ENCODE measurements at regions not wholly inside any gene's neighbourhood (a gene's known extent, or its start where the extent isn't known, plus 50 kb on each side); places are given as distances from the start of the nearest gene placed in this dataset.

DNA sequence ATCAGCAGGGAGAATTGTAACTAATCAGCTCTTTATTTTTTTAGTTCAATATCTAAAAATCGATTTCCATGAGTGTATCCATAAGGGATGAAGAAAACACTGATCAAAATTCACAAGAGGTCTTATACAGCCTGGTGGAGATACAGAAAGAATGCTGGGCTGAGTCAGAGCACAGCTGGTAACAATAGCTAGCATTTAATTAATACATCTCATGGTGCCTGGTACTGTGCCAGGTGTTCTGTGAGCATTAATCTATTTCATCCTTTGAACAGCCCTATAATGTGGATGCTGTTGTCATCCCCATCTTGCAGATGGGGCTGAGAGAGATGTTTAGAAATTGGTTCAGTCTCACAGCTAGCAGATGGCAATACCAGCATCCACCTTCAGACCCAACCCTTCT, 250.9 kb upstream of the RPS6KA3 start:
- no peak for TF ChIP-seq FOXJ3 (CRISPR knock-in tag; IDR thresholded peaks at IDR 0.05)
- no peak for TF ChIP-seq ESRRA (IDR thresholded peaks at IDR 0.05; ENCODE audit: borderline replicate concordance, low read depth)
- TF ChIP-seq, protein P1, sequence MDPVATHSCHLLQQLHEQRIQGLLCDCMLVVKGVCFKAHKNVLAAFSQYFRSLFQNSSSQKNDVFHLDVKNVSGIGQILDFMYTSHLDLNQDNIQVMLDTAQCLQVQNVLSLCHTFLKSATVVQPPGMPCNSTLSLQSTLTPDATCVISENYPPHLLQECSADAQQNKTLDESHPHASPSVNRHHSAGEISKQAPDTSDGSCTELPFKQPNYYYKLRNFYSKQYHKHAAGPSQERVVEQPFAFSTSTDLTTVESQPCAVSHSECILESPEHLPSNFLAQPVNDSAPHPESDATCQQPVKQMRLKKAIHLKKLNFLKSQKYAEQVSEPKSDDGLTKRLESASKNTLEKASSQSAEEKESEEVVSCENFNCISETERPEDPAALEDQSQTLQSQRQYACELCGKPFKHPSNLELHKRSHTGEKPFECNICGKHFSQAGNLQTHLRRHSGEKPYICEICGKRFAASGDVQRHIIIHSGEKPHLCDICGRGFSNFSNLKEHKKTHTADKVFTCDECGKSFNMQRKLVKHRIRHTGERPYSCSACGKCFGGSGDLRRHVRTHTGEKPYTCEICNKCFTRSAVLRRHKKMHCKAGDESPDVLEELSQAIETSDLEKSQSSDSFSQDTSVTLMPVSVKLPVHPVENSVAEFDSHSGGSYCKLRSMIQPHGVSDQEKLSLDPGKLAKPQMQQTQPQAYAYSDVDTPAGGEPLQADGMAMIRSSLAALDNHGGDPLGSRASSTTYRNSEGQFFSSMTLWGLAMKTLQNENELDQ (CRISPR knock-in tag; IDR thresholded peaks at IDR 0.05; ENCODE audit: borderline replicate concordance), result no peak
- TF ChIP-seq GTF2E2 (tag; IDR thresholded peaks at IDR 0.05), result no peak
- no peak for TF ChIP-seq ZNF3 (CRISPR knock-in tag; IDR thresholded peaks at IDR 0.05)
- TF ChIP-seq, protein P2, sequence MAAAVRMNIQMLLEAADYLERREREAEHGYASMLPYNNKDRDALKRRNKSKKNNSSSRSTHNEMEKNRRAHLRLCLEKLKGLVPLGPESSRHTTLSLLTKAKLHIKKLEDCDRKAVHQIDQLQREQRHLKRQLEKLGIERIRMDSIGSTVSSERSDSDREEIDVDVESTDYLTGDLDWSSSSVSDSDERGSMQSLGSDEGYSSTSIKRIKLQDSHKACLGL (CRISPR knock-in tag; IDR thresholded peaks at IDR 0.05; ENCODE audit: borderline replicate concordance, poor library complexity, severe bottlenecking), result no peak
- no peak for TF ChIP-seq CEBPG (CRISPR knock-in tag; IDR thresholded peaks at IDR 0.05)
- no peak for TF ChIP-seq CEBPG (tag; conservative IDR thresholded peaks at IDR 0.05 in 1 of 2, IDR thresholded peaks at IDR 0.05 in 1 of 2)
- TF ChIP-seq, protein P3, sequence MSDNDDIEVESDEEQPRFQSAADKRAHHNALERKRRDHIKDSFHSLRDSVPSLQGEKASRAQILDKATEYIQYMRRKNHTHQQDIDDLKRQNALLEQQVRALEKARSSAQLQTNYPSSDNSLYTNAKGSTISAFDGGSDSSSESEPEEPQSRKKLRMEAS (CRISPR knock-in tag; IDR thresholded peaks at IDR 0.05), result no peak
- no peak for TF ChIP-seq SMAD2 (IDR thresholded peaks at IDR 0.05; ENCODE audit: low read depth, low read length)
- no peak for TF ChIP-seq FOXA1 (IDR thresholded peaks at IDR 0.05; ENCODE audit: borderline replicate concordance)
- no peak for TF ChIP-seq POLR2A (conservative IDR thresholded peaks at IDR 0.05)
- in situ Hi-C loops (cut with MboI), result no loop called here
- WGBS (ENCODE audit: insufficient coverage, low coverage, missing lambda C conversion rate), result 20% methylated on average over 1 of the region's 1 CpG
- FAIRE-seq, result no peak
- Histone ChIP-seq H3K36me3 (ENCODE audit: control insufficient read depth, insufficient read depth, low read length) (no peaks in the 10 kb centered on the region), H3K9ac (ENCODE audit: insufficient read depth in 1 of 2, low read depth in 2 of 2, low read length in 2 of 2) (no peak overlapping the region), H4K20me1 (replicated peaks; ENCODE audit: control insufficient read depth, insufficient read depth, low read length) (no peaks in the 10 kb centered on the region), H3K27ac (ENCODE audit: extremely low read depth, low read depth, low read length) (no peak overlapping the region), H3K4me1 (replicated peaks in 1 of 2; ENCODE audit: control insufficient read depth in 2 of 2, insufficient read depth in 2 of 2, low read length in 2 of 2) (no peaks in the 10 kb centered on the region), H3K4me2 (ENCODE audit: insufficient read depth, low read length) (no peak overlapping the region), H2AFZ (ENCODE audit: low read depth, low read length) (no peak overlapping the region), H3K27me3 (ENCODE audit: control insufficient read depth in 2 of 2, insufficient read depth in 2 of 2, low read length in 2 of 2) (no peaks in the 10 kb centered on the region), H3K4me3 (no peak overlapping the region), H3K9me3 (replicated peaks; ENCODE audit: control insufficient read depth, insufficient read depth, low read depth, low read length) (no peaks in the 10 kb centered on the region), H3K9me1 (ENCODE audit: control insufficient read depth, insufficient read depth, low read length) (no peaks in the 10 kb centered on the region), H3K79me2 (ENCODE audit: control insufficient read depth, insufficient read depth, low read length) (no peaks in the 10 kb centered on the region)
- intact Hi-C loops (cut with micrococcal nuclease), result no loop called here
- BruUV-seq (replicated peaks), result no TSS peak
- no peak for DNase-seq (ENCODE audit: extremely low read depth in 1 of 4, low spot score in 3 of 4)
- no peak for ATAC-seq
- ChIA-PET CTCF (ENCODE audit: low intra/inter-chr PET ratio) (no interaction called here), POLR2A (no interaction called here)

All from K562 (cell line).